ENCODE measurements at regions not wholly inside any gene's neighbourhood (a gene's known extent, or its start where the extent isn't known, plus 50 kb on each side); places are given as distances from the start of the nearest gene placed in this dataset.
A peak's percentile ranks its signal among the peaks of the same experiment; 100 is the strongest.

- Histone ChIP-seq H3K4me3 (no peak overlapping the region), H3K27me3 (no peaks in the 10 kb centered on the region), H3K9me3 (no peaks in the 10 kb centered on the region), H3K36me3 (no peaks in the 10 kb centered on the region; the same call in 1 of the 2 replicates)
- no peak for DNase-seq
Observed at GRCh38 chr4:185862340-185862739, 50.3 kb upstream of the SORBS2 start.

DNA sequence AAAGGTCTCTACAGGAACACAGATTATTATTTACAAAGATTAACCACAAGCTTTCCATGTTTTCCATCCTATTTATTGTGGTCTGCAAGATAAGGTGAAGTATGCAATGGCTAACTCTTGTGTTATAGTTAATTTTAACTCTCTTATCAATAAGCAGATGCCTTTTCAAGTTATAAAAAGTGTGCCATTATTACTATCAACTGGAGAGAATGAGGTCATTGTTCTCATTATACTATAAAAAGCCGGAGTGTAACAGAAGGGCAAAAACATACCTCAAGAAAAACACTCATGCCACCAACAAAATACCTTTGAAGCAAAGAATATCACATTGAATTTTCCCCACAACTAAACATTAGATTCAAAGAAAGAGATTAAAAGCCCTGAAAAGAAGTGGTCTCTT lies 52.0 kb upstream of the SORBS2 start:
- H3K36me3 ChIP-seq: no peaks in the 10 kb centered on the region; the same call in 1 of the 2 replicates
- no peak overlapping the region for H3K4me3 ChIP-seq
- DNase-seq: no peak
- H3K9me3 ChIP-seq: no peaks in the 10 kb centered on the region
- H3K27me3 ChIP-seq: no peaks in the 10 kb centered on the region

DNA sequence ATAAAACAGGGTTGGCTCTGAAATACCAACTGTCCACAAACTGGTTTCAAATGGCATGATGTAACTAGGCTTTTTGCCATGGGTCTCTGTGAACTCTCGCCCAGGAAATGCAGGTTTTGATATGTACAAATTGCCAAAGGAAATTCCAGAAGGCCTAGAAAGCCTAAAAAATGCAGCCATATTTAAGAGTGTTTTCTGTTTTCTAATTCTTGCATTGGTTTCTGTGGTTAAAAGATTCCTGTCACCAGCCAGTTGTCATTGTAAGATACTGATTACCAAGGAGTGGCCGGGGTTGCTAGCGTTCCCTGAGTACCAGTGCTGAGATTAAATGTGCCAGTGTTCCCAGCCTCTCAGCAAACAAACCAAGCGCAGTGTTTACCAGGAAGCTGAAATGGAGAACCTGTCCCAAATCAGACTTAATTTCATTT lies 53.9 kb upstream of the SORBS2 start:
- peak; percentile 62 for DNase-seq
- Histone ChIP-seq H3K27me3 (no peaks in the 10 kb centered on the region), H3K36me3 (no peaks in the 10 kb centered on the region; the same call in 1 of the 2 replicates)

GRCh38 chr4:185867770-185868169 lies 55.8 kb upstream of the SORBS2 start:
- no peaks in the 10 kb centered on the region for H3K27me3 ChIP-seq
- no peaks in the 10 kb centered on the region; the same call in 1 of the 2 replicates for H3K36me3 ChIP-seq
- DNase-seq: no peak
- H3K9me3 ChIP-seq: no peaks in the 10 kb centered on the region
- no peak overlapping the region for H3K4me3 ChIP-seq

More for the DNA sequence above, 53.9 kb upstream of the SORBS2 start:
- H3K9me3 ChIP-seq: no peaks in the 10 kb centered on the region
- H3K4me3 ChIP-seq: no peak overlapping the region

DNA sequence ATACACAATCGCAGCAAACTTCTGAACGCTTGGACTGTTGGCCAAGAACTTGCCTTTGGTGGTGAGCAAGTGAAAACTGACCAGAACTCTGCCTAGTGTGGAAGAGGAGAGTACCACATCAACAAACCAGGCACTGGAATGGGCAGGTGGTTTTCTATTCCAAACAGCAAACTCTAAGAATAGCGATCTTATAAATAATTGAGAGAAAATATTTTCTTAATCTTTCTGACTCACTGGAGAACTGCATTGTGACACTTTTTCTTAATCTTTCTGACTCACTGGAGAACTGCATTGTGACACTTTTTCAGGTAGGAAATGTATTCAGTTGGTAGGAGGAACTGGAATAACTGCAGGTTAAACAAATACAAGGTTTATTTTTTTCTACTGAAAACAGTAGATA lies 57.0 kb upstream of the SORBS2 start:
- Histone ChIP-seq H3K9me3 (peaks cover under 1% of the 10 kb centered on the region; the same call in 1 of the 2 replicates), H3K36me3 (no peaks in the 10 kb centered on the region; the same call in 1 of the 2 replicates), H3K4me3 (no peak overlapping the region), H3K27me3 (no peaks in the 10 kb centered on the region)
- no peak for DNase-seq

DNA sequence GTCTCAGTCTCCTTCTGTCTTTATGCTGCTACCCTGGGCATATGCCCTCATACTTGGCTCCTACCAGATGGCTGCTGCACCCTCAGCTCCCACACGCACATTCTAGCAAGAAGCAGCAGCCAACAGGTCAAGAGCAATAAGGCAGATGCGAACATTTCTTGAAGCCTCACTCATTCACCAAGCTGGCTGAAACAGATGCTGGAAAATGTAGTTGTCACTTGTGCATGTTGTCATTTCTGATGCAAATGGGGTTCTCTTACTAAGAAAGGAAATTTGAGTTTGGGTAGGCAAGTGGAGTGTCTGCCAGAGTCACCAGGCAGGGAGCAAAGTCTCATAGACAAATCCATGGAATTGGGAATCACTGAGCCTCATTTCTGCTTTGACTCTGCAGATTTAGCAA lies 57.4 kb upstream of the SORBS2 start:
- Histone ChIP-seq H3K36me3 (no peaks in the 10 kb centered on the region; the same call in 1 of the 2 replicates), H3K9me3 (peaks cover 2% of the 10 kb centered on the region; the same call in 1 of the 2 replicates), H3K4me3 (no peak overlapping the region), H3K27me3 (no peaks in the 10 kb centered on the region)
- DNase-seq: no peak

DNA sequence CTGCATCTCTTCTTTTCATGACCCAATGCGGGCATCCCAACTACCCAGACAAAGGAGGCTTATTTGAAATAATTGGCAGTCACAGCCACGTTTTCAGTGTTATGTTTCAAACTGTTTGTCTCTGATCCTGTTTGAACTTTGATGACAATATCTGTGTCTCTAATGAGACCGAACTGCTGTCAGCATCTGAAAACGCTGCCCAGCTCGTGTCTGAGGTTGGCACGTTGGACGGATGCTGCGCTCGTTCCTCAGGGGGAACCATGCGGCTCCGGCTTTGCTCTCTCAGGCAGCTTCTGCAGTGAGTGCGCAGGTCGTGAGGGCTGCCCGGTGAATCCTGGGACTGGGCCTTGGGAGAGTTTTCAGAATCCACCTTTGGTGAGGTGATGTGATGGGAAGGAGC lies 58.4 kb upstream of the SORBS2 start:
- no peaks in the 10 kb centered on the region; the same call in 1 of the 2 replicates for H3K36me3 ChIP-seq
- H3K27me3 ChIP-seq: no peaks in the 10 kb centered on the region
- no peak overlapping the region for H3K4me3 ChIP-seq
- no peak for DNase-seq
- peaks cover 2% of the 10 kb centered on the region; the same call in 1 of the 2 replicates for H3K9me3 ChIP-seq

DNA sequence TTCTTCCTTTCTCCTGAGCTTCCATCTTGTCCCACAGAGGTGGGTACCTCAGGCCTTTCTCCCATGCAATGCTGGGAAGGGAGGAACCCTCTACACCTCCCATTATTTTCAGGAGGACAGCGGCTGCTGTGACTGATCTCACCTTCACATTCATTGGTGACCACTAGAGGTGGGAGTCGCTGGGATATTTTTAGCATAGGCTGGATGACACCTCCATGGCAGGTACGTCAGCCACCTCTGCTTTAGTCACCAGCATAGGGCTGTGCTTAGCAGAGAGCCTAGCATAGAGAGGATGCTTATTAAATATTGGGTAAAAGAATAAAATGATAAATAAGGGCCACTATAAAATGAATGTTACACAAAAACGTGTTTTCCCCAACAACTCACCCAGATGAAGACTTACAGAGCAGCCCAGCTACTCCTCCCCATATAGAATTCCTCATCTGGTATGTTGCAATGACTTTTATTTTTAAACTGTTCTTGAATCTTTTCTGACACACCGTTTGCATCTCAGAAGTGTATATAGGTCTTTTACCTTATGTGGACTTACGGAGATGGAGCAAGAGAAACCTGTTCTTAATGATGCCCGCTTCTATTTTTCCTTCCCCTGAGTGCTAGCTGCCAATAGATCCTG lies 60.9 kb upstream of the SORBS2 start:
- Histone ChIP-seq H3K9me3 (peaks cover 2% of the 10 kb centered on the region; the same call in 1 of the 2 replicates), H3K4me3 (no peak overlapping the region), H3K27me3 (no peaks in the 10 kb centered on the region), H3K36me3 (no peaks in the 10 kb centered on the region)
- no peak for DNase-seq

GRCh38 chr4:185874516-185875230 lies 62.7 kb upstream of the SORBS2 start:
- Histone ChIP-seq H3K36me3 (no peaks in the 10 kb centered on the region), H3K9me3 (peaks cover 2% of the 10 kb centered on the region; the same call in 1 of the 2 replicates), H3K27me3 (no peaks in the 10 kb centered on the region), H3K4me3 (no peak overlapping the region)
- DNase-seq: peak; percentile 18

DNA sequence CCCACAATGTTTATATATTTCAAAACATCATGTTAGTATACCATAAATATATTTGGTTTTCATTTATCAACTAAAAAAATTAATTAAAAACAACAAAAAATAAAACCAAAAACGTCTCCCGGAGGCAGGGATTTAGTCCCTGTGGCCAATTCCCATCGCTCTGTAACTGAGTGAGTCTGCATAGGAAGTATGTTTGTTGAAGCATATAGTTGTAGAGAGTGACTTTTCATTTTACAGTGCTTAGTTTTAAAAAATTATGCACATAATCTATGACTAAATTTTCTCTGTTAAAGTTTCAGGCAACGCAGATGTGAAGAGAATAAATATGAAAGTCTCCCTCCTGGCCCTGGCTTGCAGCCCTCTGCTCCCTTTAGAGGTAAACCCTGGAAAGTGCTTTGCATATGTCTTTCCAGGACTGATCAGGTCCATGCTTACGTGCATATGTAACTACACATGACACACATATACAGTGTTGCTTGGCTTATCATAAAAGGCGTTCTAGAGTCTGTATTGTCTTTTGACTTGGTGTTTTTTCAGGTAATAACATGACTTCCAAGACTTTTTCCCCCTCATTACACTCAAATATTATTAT lies 63.4 kb upstream of the SORBS2 start:
- Histone ChIP-seq H3K9me3 (peaks cover 2% of the 10 kb centered on the region; the same call in 1 of the 2 replicates), H3K4me3 (no peak overlapping the region), H3K27me3 (no peaks in the 10 kb centered on the region), H3K36me3 (no peaks in the 10 kb centered on the region)
- no peak for DNase-seq

- H3K27me3 ChIP-seq: no peaks in the 10 kb centered on the region
- no peak for DNase-seq
- H3K4me3 ChIP-seq: no peak overlapping the region
- no peaks in the 10 kb centered on the region for H3K36me3 ChIP-seq
- peaks cover 2% of the 10 kb centered on the region for H3K9me3 ChIP-seq
Observed at GRCh38 chr4:185878633-185879032, 66.6 kb upstream of the SORBS2 start.

- Histone ChIP-seq H3K27me3 (no peaks in the 10 kb centered on the region), H3K9me3 (no peaks in the 10 kb centered on the region; the same call in 1 of the 2 replicates), H3K36me3 (no peaks in the 10 kb centered on the region), H3K4me3 (no peak overlapping the region)
- no peak for DNase-seq
Observed at GRCh38 chr4:185879666-185880312, 67.8 kb upstream of the SORBS2 start.

DNA sequence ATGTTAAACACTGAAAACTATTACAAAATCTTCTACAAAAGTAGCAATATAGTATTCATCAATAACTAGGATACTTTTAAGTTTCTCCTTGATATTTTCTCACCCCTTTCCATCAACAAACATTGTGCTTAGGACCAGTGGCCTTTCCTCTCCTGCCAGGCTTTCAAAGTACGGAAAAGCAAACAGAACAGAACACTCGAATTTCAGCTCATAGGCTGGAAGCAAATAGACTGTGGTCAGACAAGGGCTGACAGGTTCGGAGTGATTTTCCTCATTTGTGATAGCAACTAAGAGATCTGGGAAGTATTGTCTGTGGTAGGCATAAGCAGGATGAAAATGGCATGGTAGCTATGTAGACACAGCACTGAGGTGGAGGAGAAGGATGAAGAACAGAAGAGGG lies 68.6 kb upstream of the SORBS2 start:
- no peaks in the 10 kb centered on the region for H3K36me3 ChIP-seq
- no peak for DNase-seq
- H3K4me3 ChIP-seq: no peak overlapping the region
- H3K9me3 ChIP-seq: no peaks in the 10 kb centered on the region; the same call in 1 of the 2 replicates
- H3K27me3 ChIP-seq: no peaks in the 10 kb centered on the region

DNA sequence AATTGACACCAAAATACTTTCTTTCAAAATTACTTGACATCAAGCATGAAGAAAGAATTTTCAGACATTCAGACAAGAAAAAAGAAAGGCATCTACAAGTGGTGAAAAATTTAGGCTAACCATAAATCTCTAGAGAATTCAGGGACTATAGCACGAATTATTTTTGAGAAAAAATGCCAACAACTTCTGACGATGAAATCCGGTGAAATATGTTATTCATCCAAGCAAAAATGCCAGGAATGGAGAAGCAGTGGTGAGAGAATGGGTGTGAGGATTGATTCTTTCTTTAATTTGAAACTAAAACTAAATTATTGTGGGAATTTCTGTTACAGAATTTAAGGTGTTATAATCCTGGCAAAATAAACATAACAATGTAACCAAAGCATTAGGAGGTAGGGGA lies 69.4 kb upstream of the SORBS2 start:
- H3K4me3 ChIP-seq: no peak overlapping the region
- no peak for DNase-seq
- no peaks in the 10 kb centered on the region for H3K36me3 ChIP-seq
- H3K27me3 ChIP-seq: no peaks in the 10 kb centered on the region
- H3K9me3 ChIP-seq: no peaks in the 10 kb centered on the region; the same call in 1 of the 2 replicates

- DNase-seq: no peak
- H3K36me3 ChIP-seq: no peaks in the 10 kb centered on the region
- H3K9me3 ChIP-seq: peaks cover 6% of the 10 kb centered on the region
- H3K4me3 ChIP-seq: no peak overlapping the region
- H3K27me3 ChIP-seq: no peaks in the 10 kb centered on the region
Observed at GRCh38 chr4:185883591-185883990, 71.6 kb upstream of the SORBS2 start.

DNA sequence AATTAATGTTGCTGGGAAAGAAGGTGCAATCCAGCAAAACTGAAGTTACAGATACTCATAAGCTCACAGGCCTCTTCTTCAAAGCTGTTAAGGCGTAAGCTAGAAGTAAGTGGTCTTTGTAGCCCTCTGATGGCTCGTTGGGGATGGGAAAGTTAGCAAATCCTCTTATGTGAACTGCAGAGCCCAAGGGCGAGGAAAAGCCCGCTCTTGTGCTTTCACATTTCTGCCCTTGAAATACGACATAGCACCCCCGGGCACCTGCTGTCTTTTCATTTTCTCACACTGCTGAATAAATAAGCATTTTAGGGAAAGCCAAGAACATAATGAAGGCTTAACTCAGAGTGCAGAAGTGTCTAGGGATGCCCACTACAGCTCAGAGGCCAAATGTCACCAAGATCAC lies 73.1 kb upstream of the SORBS2 start:
- H3K9me3 ChIP-seq: peaks cover 8% of the 10 kb centered on the region
- no peaks in the 10 kb centered on the region for H3K36me3 ChIP-seq

GRCh38 chr4:185885604-185886003 lies 73.6 kb upstream of the SORBS2 start:
- H3K27me3 ChIP-seq: no peaks in the 10 kb centered on the region
- peaks cover 8% of the 10 kb centered on the region for H3K9me3 ChIP-seq
- no peaks in the 10 kb centered on the region for H3K36me3 ChIP-seq
- DNase-seq: no peak
- H3K4me3 ChIP-seq: no peak overlapping the region

More for the DNA sequence above, 73.1 kb upstream of the SORBS2 start:
- DNase-seq: no peak
- no peaks in the 10 kb centered on the region for H3K27me3 ChIP-seq
- H3K4me3 ChIP-seq: no peak overlapping the region

All from MG63 (cell line).